Fibroblast of lung (primary cell): ENCODE measurements at regions not wholly inside any gene's neighbourhood (a gene's known extent, or its start where the extent isn't known, plus 50 kb on each side); places are given as distances from the start of the nearest gene placed in this dataset.

Experiments
- DNase-seq, 2 donors: peaks; one replicate each; pipeline versions ENCODE4 v3.0.0 to v3.0.0-alpha.2; 2010; ENCODE audit warnings: low read depth in 2 of 2
- H2AFZ ChIP-seq: 2 replicates; pipeline ENCODE4 v1.5.1; 2012; ENCODE audit warnings: low read length, control low read depth, inconsistent platforms
- H3K27ac ChIP-seq: 2 replicates; pipeline ENCODE4 v1.5.1; 2011; ENCODE audit warnings: low read length, control low read depth; ENCODE audit not compliant: insufficient read depth
- H3K27me3 ChIP-seq: 2 replicates; pipeline ENCODE4 v1.5.1; 2011; ENCODE audit warnings: mild to moderate bottlenecking, low read length; ENCODE audit not compliant: control insufficient read depth, insufficient read depth
- H3K36me3 ChIP-seq: 2 replicates; pipeline ENCODE4 v1.5.1; 2011; ENCODE audit warnings: low read length; ENCODE audit not compliant: control insufficient read depth, insufficient read depth
- H3K4me1 ChIP-seq: 2 replicates; pipeline ENCODE4 v1.5.1; 2011; ENCODE audit warnings: low read length; ENCODE audit not compliant: control insufficient read depth, insufficient read depth; ENCODE audit errors: extremely low read depth
- H3K4me2 ChIP-seq: 2 replicates; pipeline ENCODE4 v1.5.1; 2011; ENCODE audit warnings: low read length, control low read depth; ENCODE audit not compliant: insufficient read depth; ENCODE audit errors: extremely low read depth
- H3K4me3 ChIP-seq, 4 experiments: fragments of 200-600 bp in 1 of 4; sonication (generic) in 1 of 4; replicated peaks in 1 of 4; 2 replicates each; pipeline ENCODE4 v1.5.1; 2011 to 2016; ENCODE audit warnings: low read length in 4 of 4, low read depth in 3 of 4, mild to moderate bottlenecking in 3 of 4, control low read depth in 2 of 4, inconsistent platforms in 1 of 4, mixed read lengths in 1 of 4; ENCODE audit not compliant: insufficient read depth in 1 of 4; ENCODE audit errors: control extremely low read depth in 1 of 4
- H3K79me2 ChIP-seq: 2 replicates; pipeline ENCODE4 v1.5.1; 2012; ENCODE audit warnings: mild to moderate bottlenecking, low read length, inconsistent platforms; ENCODE audit not compliant: control insufficient read depth, insufficient read depth
- H3K9ac ChIP-seq: 2 replicates; pipeline ENCODE4 v1.5.1; 2011; ENCODE audit warnings: mild to moderate bottlenecking, low read length, control low read depth; ENCODE audit not compliant: insufficient read depth
- H3K9me3 ChIP-seq: 2 replicates; pipeline ENCODE4 v1.5.1; 2012; ENCODE audit warnings: low read depth, low read length; ENCODE audit not compliant: control insufficient read depth, insufficient read depth
- H4K20me1 ChIP-seq: 2 replicates; pipeline ENCODE4 v1.5.1; 2011; ENCODE audit warnings: low read length; ENCODE audit not compliant: control insufficient read depth, insufficient read depth; ENCODE audit errors: extremely low read depth
- CTCF ChIP-seq, 2 donors: IDR thresholded peaks in 1 of 2; conservative IDR thresholded peaks in 1 of 2; 1 replicate in 1 of 2; 2 replicates in 1 of 2; pipeline ENCODE4 v1.5.1; 2011 to 2012; ENCODE audit warnings: low read length in 2 of 2, control low read depth in 1 of 2, inconsistent platforms in 1 of 2, low read depth in 1 of 2, mild to moderate bottlenecking in 1 of 2
- EZH2 ChIP-seq: IDR thresholded peaks from 2 replicates; pipeline ENCODE4 v1.5.1; 2012; ENCODE audit warnings: low read length, control low read depth, mild to moderate bottlenecking; ENCODE audit errors: missing control alignments

DNA sequence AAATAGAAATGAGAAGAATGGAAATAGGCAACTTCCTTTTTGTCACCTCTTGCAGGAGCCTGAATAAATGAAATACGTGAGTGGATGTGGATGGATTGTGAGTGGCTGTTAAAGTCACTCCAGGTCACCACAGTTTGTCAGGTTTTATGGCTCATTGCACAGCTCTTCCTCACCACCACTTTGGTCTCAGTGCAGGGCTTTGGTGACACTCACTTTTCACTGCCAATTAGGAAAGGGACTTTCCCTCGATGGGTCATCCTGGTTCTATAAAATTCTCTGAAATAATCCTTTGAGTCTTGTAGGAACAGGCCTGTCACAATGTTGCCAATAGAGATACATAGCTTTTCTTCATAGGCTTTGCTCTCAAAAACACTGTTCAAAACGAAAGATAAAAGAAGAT, 172.4 kb upstream of the C11orf87 start:
- no peaks in the 10 kb centered on the region for H3K36me3 ChIP-seq
- no peak overlapping the region for H2AFZ ChIP-seq
- no peaks in the 10 kb centered on the region for H3K79me2 ChIP-seq
- no peak for DNase-seq
- TF ChIP-seq EZH2 = no peak
- no peak for TF ChIP-seq CTCF (conservative IDR thresholded peaks at IDR 0.05 in 1 of 2, IDR thresholded peaks at IDR 0.05 in 1 of 2; ENCODE audit: low read depth in 1 of 2, low read length in 2 of 2)
- H4K20me1 ChIP-seq = no peaks in the 10 kb centered on the region
- no peak overlapping the region for H3K4me3 ChIP-seq
- no peak overlapping the region for H3K9ac ChIP-seq
- no peaks in the 10 kb centered on the region for H3K4me1 ChIP-seq
- no peaks in the 10 kb centered on the region for H3K9me3 ChIP-seq
- no peaks in the 10 kb centered on the region for H3K27me3 ChIP-seq
- no peak overlapping the region for H3K27ac ChIP-seq
- no peak overlapping the region for H3K4me2 ChIP-seq

GRCh38 chr11:109251230-109251629, 170.8 kb upstream of the C11orf87 start:
- no peak overlapping the region for H3K4me2 ChIP-seq
- H3K9ac ChIP-seq = no peak overlapping the region
- DNase-seq = no peak
- no peaks in the 10 kb centered on the region for H3K79me2 ChIP-seq
- no peaks in the 10 kb centered on the region for H3K27me3 ChIP-seq
- H3K9me3 ChIP-seq = no peaks in the 10 kb centered on the region
- no peak overlapping the region for H3K4me3 ChIP-seq
- TF ChIP-seq EZH2 (no peak), CTCF (conservative IDR thresholded peaks at IDR 0.05 in 1 of 2, IDR thresholded peaks at IDR 0.05 in 1 of 2; ENCODE audit: low read depth in 1 of 2, low read length in 2 of 2) (no peak)
- no peaks in the 10 kb centered on the region for H4K20me1 ChIP-seq
- H2AFZ ChIP-seq = no peak overlapping the region
- H3K27ac ChIP-seq = no peak overlapping the region
- H3K4me1 ChIP-seq = no peaks in the 10 kb centered on the region
- no peaks in the 10 kb centered on the region for H3K36me3 ChIP-seq

DNA sequence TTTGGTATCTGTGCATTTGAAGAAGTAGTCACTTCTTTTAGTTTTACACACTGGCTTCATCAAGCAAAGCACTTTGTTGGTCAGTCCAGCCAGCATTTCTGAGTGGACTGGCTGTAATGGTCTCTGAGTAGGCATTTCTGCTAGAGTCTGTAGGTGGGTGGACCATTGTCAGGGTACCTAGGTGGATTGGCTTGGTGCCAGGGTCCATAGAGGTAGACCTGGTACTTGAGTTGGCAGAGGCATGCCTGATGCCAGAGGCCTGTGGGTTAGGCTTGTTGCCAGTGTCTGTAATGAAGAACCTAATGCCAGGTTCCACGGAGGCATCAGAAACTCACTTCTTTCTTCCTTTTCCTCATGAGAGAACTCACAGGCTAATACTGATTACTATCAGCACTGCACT, 157.9 kb upstream of the C11orf87 start:
- no peak for DNase-seq
- Histone ChIP-seq H3K9ac (no peak overlapping the region), H3K27me3 (no peaks in the 10 kb centered on the region), H3K36me3 (no peaks in the 10 kb centered on the region), H4K20me1 (no peaks in the 10 kb centered on the region), H3K79me2 (no peaks in the 10 kb centered on the region), H3K4me2 (no peak overlapping the region), H3K4me1 (no peaks in the 10 kb centered on the region), H3K9me3 (no peaks in the 10 kb centered on the region), H2AFZ (no peak overlapping the region), H3K27ac (no peak overlapping the region), H3K4me3 (no peak overlapping the region)
- no peak for TF ChIP-seq EZH2
- no peak for TF ChIP-seq CTCF (conservative IDR thresholded peaks at IDR 0.05 in 1 of 2, IDR thresholded peaks at IDR 0.05 in 1 of 2; ENCODE audit: low read depth in 1 of 2, low read length in 2 of 2)
